Forelimb muscle (tissue), 1 donor: ENCODE measurements at regions not wholly inside any gene's neighbourhood (a gene's known extent, or its start where the extent isn't known, plus 50 kb on each side); places are given as distances from the start of the nearest gene placed in this dataset.
"Not testable (repeated sequence)": the region's sequence is repeated elsewhere in the genome, so short reads cannot be mapped to it uniquely, and the experiment has no call there.

ENCODE experiments used
- DNase-seq: peaks from one replicate; pipeline ENCODE4 v3.0.0-alpha.2; 2013; ENCODE audit warnings: low read depth

DNA sequence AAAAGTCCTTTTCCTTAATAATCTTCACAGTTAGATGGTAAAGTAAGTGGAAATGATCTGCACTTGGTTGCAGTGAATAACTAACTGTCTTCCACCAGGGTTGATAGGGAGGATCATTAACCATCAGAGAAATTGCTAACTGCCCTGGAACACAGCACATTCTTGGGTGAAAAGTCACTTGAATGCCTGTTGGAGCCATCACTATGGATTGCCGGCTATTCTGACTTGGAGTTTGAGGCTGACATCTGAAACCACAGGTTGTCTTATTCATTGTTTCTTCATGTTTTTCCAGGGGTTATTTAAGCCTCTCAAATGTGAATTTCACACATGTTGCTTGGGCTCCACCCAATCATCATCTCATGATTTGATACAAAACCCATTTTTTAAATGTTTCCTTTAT lies 901.4 kb downstream of the MCTP2 start:
- no peak for DNase-seq

DNA sequence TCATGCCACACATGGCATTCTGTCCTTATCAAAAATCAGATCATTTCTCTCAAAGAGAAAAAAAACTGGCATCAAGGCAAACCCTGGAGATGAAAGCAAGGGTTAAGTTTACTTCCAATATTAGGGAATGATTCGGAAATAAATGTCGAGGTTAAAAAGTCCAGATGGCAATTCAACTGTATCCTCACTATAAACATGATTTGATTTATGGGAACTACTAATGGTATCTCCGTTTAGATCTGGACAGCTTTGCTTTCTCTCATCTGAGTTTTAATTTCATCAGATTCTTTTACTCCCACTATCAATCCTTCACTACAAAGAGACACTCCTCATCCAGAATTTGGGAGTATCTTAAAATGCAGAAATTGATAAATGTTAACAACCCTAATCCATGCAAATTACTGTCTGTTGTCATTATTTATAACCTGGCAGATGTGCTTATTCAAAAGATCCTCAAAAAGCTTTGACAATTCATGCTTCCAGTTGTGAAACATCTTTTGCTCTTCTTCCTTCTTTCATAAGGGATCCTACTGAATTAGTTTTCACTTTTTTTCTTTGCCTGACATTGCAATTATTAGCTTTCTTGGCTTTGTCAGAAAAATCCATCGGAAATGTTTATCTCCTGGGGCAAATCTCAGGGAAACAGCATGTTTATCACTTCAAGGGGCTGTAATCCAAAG lies 903.2 kb downstream of the MCTP2 start:
- no peak for DNase-seq

DNA sequence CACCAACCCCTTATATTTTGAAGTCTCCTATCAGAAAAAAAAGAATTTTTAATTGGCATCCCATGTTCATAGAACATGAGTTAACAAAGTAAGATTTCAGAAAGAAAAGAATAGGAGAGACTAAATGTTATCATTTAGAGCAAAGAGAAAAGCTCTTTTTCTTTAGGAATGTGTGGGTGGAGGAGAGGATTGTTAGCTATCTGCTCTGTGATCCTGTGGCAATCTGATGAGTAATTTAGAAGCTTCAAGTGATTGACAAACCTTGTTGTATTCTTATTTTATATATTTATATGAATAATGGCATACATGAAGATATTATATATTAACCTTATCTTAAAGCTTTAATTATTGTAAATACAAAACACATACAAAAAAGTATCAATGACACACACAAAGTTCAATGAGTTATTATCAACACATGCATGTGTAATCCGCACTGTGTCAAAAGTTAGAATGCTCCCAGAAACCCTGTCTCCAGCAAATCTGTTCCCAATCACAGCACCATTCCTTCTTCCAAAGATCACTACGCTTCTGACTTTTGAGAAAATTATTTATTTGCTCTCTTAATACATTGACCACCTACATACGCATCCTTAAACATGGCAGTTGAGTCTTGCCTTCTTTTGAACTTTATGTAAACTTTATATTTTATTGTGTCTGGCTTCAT lies 907.4 kb downstream of the MCTP2 start:
- DNase-seq: no peak

DNA sequence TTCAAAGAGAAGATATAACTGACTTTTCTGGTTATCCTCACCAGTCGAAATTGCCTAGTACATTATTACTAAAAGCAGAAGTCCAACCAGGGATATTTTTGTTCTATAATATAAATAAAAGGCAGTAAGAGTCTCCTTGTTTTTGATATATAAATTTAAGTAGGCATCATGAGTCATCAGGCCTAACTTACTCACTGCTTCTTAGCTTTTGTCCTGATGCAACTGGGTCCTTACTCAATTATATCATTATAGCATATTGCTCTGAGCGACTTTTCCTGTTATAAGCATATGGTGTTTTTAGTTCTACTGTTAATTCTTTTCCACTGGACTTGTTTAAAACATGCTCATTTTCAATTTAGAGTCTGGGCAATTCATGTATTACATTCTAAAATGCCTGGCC lies 910.1 kb downstream of the MCTP2 start:
- no peak for DNase-seq

DNA sequence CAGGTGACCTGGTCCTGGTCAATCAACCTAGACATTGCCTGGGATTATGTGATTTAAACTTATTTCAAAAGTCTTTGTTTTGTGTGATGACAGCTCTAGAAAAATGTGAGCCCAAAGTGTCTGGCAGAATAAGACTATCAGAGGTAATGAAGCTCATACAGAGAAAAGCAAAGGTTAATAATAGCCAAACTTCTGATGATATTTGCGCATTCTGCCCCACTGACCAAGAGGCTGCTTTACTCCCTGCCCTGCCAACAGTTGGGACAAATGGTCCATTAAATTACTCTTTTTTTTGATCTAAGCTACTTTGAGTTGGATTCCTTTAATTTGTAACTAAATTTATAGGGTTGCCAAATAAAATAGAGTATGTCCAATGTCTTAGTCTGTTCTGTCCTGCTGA lies 911.2 kb downstream of the MCTP2 start:
- no peak for DNase-seq

DNA sequence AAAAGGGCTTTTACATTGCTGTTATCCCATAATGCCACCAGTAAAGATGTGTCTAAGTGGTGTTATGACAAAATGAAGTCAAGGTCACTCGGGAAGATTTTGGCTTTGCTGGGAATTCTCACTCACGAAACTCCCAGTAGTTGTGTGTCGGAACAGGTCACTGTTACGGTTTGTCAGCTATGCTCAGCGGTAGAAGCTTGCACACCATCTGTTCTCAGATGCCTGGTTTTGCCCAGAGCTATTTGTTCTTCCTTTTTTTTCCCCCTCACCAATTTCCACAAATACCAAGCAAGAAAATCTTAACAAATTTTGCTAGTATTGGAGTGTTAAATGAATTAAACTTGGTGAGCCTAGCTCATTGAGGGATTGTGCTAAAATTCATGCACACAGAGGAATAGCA lies 915.1 kb downstream of the MCTP2 start:
- no peak for DNase-seq

DNA sequence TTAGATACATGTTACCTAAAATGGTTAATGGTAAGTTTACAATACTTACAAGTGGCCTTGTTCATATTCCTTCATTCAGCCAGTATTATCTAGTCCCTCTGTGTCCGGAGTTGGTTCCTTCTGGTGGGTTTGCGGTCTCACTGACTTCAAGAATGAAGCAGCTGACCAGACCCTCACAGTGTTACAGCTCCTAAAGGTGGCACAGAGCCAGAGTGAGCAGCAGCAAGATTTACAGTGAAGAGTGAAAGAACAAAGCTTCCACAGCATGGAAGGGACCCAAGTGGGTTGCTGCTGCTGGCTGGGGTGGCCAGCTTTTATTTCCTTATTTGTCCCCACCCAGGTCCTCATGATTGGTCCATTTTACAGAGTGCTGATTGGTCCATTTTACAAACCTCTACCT lies 916.8 kb downstream of the MCTP2 start:
- no peak for DNase-seq

DNA sequence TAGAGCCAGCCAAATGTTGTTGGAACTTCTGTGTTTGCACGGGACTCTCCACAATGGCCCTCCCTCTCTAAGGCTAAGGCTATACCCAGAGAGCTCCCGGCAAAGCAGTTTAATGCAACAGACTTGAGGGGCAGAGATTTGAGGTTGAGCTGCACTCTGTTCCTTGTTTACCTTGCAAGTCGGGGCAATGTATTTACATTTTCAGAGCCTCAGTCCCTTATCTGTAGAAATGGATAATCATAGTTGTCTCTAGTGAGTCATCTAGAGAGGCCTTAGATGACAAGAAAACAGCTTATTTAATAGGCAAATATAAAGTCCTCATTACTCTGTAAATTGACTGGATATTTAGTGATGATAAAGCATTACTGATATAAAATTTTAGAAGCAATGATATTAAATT lies 917.7 kb downstream of the MCTP2 start:
- no peak for DNase-seq

DNA sequence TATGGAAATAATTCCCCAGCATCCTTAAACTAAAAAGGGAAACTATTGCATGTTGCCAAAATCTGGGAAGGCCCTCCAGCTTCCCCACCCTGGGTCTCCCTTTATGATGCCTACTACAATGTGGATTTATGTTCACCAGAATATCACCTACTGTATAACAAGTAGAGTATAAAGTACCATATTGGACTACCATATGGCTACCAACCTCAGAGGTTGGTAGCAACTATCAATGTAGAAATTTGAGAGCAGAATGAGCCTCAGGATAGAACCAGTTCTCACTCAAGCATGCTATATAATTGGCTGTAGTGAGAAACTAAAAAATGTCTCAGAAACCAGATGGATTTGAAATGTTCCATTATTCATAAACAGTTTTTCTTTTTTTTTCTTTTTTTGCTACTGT lies 918.4 kb downstream of the MCTP2 start:
- no peak for DNase-seq

DNA sequence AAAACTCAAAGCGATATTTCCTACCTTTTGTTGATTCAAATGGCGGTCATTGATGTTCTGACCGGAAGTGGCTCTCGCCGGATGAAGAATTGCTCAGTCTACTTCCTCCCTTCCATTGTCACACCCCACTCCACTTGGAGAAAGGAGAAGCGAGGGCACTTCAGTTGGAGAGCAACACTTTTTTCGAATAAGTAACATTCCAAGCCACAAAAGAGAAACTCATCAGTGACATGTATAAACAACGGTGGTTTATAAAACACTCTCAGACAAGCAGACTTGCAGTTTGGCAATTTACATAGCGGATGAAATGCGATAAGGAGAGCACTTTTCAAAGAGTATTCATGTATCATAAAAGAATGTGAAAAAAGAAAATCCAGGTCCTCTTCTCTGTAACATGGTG lies 919.1 kb downstream of the MCTP2 start:
- DNase-seq: no peak

DNA sequence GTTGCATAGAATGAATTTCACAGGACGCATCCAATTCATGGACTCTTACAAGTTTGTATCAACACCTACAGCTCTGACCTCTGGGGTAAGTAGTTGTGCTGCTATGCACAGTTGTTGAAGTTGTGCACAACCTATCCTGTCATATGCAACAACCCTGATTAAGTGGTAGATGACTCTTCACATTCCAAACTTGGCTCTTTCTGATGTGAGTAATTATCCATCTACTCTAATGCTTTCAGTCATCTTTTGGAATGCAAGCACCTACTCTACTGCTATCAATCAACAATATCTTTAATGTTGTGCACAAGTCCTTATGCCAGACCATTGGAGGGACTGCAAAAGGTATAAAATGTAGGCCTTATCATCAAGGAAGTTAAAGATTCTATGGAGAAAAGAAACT lies 921.4 kb downstream of the MCTP2 start:
- no peak for DNase-seq

DNA sequence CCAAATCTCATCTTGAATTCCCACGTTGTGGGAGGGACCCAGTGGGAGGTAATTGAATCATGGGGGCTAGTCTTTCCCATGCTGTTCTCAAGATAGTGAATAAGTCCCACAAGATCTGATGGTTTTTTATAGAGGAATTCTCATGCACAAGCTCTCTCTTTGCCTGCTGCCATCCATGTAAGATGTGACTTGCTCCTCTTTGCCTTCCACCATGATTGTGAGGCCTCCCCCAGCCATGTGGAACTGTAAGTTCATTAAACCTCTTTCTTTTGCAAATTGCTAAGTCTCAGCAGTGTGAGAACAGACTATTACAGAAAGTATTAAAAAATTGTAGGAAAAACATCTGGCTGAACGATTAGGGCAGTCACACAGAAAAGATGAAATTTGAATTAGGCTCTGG lies 921.8 kb downstream of the MCTP2 start:
- not testable (repeated sequence) for DNase-seq

DNA sequence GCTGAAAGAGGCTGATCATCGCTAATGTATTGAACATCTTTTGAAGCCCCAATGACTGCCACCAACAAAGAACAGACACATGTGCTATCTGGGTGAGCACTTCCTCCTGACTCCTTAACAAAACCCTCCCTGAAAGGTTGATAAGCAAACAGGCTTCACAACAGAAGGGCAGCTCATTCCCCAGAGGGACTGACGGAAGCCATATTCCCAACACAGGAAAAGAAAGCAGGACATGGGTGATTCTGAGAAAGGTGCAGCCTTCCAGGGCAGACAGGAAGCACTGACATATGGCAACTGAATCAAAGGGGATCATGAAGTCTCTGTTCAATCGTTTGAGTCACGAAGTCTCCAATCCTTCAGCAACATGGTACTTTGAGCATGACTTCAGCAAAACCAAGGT lies 929.0 kb downstream of the MCTP2 start:
- DNase-seq: no peak

DNA sequence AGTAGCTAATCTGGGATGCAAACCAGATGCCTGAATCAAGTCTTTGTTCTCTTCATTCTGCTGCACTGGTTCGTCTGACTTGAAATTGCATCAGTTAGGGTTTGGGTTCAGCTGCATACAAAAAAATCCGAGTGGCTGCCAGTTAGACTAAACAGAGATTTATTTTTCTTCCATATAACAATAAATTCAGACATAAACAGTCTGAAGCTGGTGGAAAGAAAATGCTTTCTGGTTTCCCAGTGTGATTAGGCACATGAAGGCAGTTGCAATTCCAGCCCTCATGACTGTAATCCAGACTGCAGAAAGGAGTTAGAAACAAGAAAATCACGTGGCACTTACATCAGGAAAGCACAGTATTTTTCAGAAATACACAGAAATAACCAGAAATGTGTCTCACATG lies 930.7 kb downstream of the MCTP2 start:
- no peak for DNase-seq

DNA sequence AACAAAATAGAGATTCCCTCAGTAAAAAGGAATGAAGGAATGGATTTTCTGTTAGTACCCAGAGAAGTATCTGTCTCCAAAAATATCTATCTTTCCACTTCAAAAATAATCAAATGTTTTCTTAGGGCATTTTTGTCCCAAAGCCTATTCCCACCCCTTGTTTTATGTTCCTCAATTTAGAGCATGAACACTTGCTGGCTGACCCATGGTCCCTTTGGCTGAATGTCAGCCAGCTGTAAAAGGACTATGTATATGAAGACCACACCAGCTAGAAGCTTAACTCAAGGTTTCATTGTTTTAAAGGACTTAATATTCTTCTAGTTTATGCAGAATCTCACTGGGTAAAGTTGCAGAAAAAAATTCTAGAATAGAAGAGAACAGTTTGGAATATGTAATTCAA lies 931.2 kb downstream of the MCTP2 start:
- no peak for DNase-seq

DNA sequence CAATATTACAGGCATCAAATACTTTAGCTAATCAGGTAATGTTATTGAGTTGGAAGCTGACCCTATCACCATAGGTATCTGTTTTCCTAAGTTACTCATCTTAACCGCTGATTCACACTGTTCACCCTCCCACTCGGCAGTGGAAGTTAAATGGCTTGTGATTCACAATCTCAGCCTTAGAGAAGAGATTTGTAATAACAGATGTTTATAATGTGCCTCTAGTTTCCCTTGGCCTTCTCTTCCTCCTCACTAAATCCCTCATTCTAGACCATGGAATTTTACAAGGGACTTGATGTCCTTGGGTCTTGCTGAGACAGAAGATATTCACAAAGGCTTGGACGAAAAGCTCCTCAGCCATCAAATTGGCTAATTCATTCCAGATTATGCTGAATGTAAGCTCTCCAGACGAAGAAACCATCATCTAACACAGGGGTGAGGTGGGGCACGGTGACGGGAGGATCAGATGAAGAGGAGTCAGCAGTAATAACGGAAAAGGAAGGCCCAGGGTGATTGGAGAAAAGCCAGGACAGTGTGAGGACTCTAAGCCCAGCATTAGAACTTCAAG lies 931.7 kb downstream of the MCTP2 start:
- DNase-seq: no peak

DNA sequence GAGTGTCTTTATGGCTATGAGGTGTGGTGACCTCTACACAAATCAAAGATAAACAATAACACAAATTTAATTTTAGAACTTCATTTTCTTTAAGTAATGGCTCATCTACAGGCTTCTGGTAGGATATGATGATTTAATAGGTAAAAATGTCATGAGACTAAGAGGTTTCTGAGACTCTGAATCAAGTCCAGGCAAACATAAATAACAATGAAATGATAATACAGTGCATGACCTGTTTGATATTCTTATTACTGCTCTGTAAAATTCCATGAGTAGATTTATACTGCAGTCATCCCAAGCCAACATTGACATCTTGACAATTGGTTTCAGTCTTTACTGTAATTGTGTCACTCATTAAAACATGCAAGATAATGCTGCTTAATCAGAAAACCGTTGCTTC lies 936.8 kb downstream of the MCTP2 start:
- no peak for DNase-seq

DNA sequence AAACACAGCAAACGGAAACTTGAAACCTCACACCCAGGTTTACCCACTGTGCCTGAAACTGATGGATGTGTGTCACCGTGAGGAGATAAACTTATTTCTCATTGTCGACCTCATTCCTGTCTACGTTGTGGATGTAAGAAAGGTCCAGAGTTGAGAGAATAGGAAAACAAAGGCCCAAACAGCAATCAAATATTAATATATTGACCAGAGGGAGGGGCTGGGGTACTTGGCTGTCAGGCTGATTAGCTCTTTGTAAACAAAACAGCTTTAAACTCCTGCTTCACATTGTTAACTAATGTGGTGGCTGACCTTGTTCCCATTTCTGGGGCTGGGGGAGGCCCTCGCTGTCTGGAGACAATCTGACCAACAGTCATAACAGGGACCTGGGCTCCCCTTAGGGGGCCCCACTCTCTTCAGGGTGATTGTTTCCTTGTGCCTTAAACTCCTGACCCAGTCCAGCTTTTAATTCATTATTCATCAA lies 937.6 kb downstream of the MCTP2 start:
- no peak for DNase-seq

DNA sequence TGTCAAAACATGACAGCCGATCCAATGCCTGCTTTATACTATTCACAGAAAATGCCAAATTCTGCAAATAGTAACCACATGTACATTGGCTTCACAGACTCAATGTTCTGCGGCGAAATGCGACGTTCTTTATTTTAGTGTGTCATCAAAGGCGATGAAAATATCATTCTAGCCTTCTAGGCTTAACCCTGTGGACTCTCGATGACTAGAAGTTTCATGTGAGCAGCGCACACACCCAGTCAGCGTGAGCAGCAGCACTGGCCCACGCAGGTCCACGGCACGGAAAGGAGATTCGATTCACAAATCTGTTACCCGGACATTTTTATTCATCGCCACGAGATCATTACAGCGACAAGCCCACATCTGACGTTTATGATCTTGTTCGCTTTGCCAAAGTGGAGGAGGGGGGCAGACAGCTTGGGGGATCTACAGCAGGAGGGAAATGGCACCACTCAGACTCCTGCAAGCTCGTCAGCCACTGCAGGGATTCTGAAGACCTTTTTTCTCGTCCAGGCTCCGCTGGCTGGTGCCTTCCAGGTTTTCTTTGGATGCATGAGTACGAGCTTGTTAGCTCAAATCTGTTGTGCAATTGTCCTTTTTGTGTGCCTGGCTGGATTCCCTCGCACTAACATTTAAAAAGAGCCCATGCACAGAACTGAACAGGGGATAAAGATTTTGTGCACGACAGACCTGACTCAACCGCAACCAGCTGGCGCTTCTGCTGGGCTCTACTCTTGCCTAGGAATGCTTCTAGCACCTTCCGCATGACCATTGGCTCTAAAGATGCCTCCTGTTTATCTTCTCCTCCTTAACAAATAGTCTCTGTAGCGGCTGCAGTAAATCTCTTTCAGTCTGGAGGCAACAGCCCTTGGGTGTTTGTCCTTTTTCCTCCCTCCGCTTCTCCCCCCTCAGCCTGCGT lies 938.4 kb downstream of the MCTP2 start:
- DNase-seq: no peak

DNA sequence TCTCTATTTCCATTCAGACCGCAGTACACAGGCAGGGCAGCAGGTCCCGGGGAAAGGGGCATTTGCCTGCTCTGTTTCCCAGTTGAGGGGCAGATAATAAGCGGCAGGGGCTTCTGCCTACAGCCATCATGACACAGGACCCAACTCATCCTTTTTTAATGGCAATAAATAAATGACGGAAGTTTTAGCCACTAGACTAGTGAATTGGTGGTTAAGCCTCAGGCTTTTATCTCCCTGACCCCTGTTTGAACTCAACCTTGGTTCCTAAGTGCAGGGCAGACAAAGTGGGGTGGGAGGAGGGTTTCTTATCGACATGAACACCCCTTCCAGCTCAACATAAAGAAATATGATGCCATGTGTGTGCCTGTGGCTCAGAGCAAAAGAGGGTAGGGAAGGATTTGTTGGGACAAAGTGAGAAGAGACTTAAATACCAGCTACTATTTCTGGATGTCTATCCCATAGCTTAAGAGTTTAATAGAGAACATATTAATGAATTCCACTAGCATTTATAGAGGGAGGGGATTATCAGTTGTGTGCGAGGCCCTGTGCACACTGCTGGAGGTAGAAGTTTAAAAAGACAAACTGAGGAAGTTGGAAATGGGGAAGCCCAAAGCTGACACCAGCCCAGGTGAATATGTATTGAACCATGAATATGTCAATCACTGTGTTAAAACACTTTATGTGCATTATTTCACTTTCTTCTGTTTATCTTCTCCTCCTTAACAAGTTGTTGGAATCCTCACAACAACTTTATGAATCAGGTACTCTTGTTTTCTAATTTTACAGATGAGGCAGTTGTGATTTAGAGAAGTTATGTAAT lies 939.4 kb downstream of the MCTP2 start:
- no peak for DNase-seq

DNA sequence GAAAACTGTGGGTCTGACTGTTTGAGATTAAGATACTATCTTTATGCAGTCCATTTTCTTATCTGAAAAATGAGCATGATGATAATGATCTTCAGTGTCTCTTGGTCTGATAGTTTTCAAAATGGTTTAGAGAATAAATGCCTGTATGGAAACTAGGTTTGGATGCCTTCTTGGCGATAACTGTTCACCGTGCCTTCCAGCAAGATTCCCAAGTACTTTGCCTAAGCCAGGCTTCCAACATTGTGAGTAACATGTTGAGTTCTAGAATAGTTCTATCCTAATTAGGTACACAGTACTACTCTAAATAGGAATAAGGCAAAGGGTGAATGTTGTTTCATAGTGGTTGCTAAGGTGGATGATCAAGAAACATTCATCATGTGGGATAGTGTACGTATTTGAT lies 940.2 kb downstream of the MCTP2 start:
- no peak for DNase-seq
